CD4-positive, alpha-beta T cell (primary cell): ENCODE measurements at regions not wholly inside any gene's neighbourhood (a gene's known extent, or its start where the extent isn't known, plus 50 kb on each side); places are given as distances from the start of the nearest gene placed in this dataset.
"Not testable (repeated sequence)": the region's sequence is repeated elsewhere in the genome, so short reads cannot be mapped to it uniquely, and the experiment has no call there.

Experiments used
- ATAC-seq: fragments of 200-7000 bp; cut with Tn5 transposase; one replicate; pipeline ENCODE4 v1.10.0; 2022; ENCODE audit warnings: mild to moderate bottlenecking; ENCODE audit not compliant: poor library complexity
- CTCF ChIA-PET: fragments of 350-600 bp; sonication (Branson Sonifier 250); formaldehyde crosslinking; loops from one replicate; lab custom pipeline; 2021; ENCODE audit warnings: antibody characterized with exemption, inconsistent platforms; lab: Charles Lee
- POLR2A ChIA-PET: fragments of 350-600 bp; sonication (Branson Sonifier 250); formaldehyde crosslinking; loops from one replicate; lab custom pipeline; 2021; ENCODE audit warnings: antibody characterized with exemption, inconsistent platforms; lab: Charles Lee
- DNase-seq, 14 experiments: peaks; one replicate each; pipeline ENCODE4 v3.0.0-alpha.2; 2013 to 2020; ENCODE audit warnings: mixed read lengths in 2 of 14
- H3K27ac ChIP-seq, 2 donors: one replicate each; pipeline versions ENCODE4 v1.5.1 to v1.7.0; 2013; ENCODE audit warnings: low read length in 2 of 2, low read depth in 1 of 2, mild to moderate bottlenecking in 1 of 2
- H3K27me3 ChIP-seq, 2 experiments: 1 replicate in 1 of 2; 2 replicates in 1 of 2; pipeline versions ENCODE4 v1.6.1 to v1.7.0; 2013; ENCODE audit warnings: low read length in 2 of 2, control low read depth in 1 of 2, mild to moderate bottlenecking in 1 of 2, moderate library complexity in 1 of 2; ENCODE audit not compliant: insufficient read depth in 2 of 2, control insufficient read depth in 1 of 2
- H3K36me3 ChIP-seq: one replicate; pipeline ENCODE4 v1.6.1; 2013; ENCODE audit warnings: low read length, control low read depth; ENCODE audit not compliant: insufficient read depth
- H3K4me1 ChIP-seq: one replicate; pipeline ENCODE4 v1.6.1; 2013; ENCODE audit warnings: low read length, control low read depth; ENCODE audit not compliant: insufficient read depth
- H3K4me3 ChIP-seq: one replicate; pipeline ENCODE4 v1.5.1; 2013; ENCODE audit warnings: mild to moderate bottlenecking, low read length, moderate library complexity
- H3K9me3 ChIP-seq, 2 experiments: 1 replicate in 1 of 2; 2 replicates in 1 of 2; pipeline versions ENCODE4 v1.6.1 to v1.7.0; 2013; ENCODE audit warnings: low read length in 2 of 2, mild to moderate bottlenecking in 2 of 2, control low read depth in 1 of 2, moderate library complexity in 1 of 2; ENCODE audit not compliant: control insufficient read depth in 1 of 2, insufficient read depth in 1 of 2
- H3K27ac Mint-ChIP-seq: one replicate; pipeline ENCODE4 v1.8.0; 2020; ENCODE audit warnings: mixed read lengths
- H3K27me3 Mint-ChIP-seq: one replicate; pipeline ENCODE4 v1.8.0; 2021; ENCODE audit warnings: mixed read lengths
- H3K36me3 Mint-ChIP-seq: one replicate; pipeline ENCODE4 v1.8.0; 2021; ENCODE audit warnings: low read depth, mixed read lengths
- H3K4me1 Mint-ChIP-seq: one replicate; pipeline ENCODE4 v1.8.0; 2021; ENCODE audit warnings: low read depth, mixed read lengths
- H3K4me3 Mint-ChIP-seq: one replicate; pipeline ENCODE4 v1.8.0; 2020; ENCODE audit warnings: mild to moderate bottlenecking, mixed read lengths
- H3K9me3 Mint-ChIP-seq: one replicate; pipeline ENCODE4 v1.8.0; 2020; ENCODE audit warnings: mixed read lengths
- CTCF ChIP-seq: fragments of 200-600 bp; IDR thresholded peaks from one replicate; pipeline ENCODE4 v1.8.0; 2022; ENCODE audit warnings: antibody characterized with exemption, mild to moderate bottlenecking
- intact Hi-C, 2 experiments: fragments of 100-400 bp; cut with DNase I in 1 of 2; cut with micrococcal nuclease in 1 of 2; formaldehyde crosslinking; loops; one replicate each; pipeline versions ENCODE4 v1.15.1 to v1.9.0; 2023 to 2025; cut with DNase I, micrococcal nuclease

GRCh38 chr1:3996846-3997705, 97.0 kb upstream of the C1orf174 start:
- no peaks in the 10 kb centered on the region for H3K36me3 ChIP-seq
- no peaks in the 10 kb centered on the region for H3K36me3 Mint-ChIP-seq
- H3K9me3 Mint-ChIP-seq, result peaks cover 1% of the 10 kb centered on the region
- H3K4me3 ChIP-seq, result no peak overlapping the region
- ChIA-PET POLR2A (no interaction called here), CTCF (no interaction called here)
- H3K27me3 Mint-ChIP-seq, result peaks cover 35% of the 10 kb centered on the region
- peaks cover 0 to 23% of the 10 kb centered on the region in 2 experiments for H3K9me3 ChIP-seq
- H3K4me1 Mint-ChIP-seq, result no peaks in the 10 kb centered on the region
- H3K27me3 ChIP-seq, result peaks cover 3 to 16% of the 10 kb centered on the region in 2 experiments
- no peak overlapping the region for H3K27ac ChIP-seq
- TF ChIP-seq CTCF, result no peak
- no peak overlapping the region for H3K27ac Mint-ChIP-seq
- no peaks in the 10 kb centered on the region for H3K4me1 ChIP-seq
- no peak overlapping the region for H3K4me3 Mint-ChIP-seq
- DNase-seq, result no peak
- intact Hi-C loops, result no loop called here
- ATAC-seq, result no peak

DNA sequence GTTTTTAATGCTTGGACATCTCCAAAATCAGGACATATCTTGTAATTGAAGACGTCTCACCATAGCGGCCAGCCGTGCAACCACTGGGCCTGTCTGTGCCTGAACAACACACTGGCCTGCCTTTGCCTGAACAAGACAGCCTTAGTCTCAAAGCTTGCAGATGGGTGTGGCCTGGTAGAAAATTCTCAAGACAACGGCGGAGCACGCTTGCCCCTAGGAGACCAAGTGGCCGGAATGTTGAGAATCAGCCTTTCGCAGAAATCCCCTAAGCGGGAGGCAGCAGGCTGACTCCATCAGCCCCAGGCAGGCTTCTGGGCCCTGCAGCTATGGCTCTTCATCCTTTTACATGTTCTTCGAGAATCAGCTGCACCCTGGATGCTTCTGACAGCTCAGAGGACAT, 98.0 kb upstream of the C1orf174 start:
- Mint-ChIP-seq H3K36me3 (no peaks in the 10 kb centered on the region), H3K4me3 (no peak overlapping the region), H3K9me3 (no peaks in the 10 kb centered on the region), H3K4me1 (no peaks in the 10 kb centered on the region), H3K27ac (no peak overlapping the region), H3K27me3 (peaks cover 30% of the 10 kb centered on the region)
- H3K9me3 ChIP-seq, result peaks cover 0 to 23% of the 10 kb centered on the region in 2 experiments
- H3K4me3 ChIP-seq, result no peak overlapping the region
- ChIA-PET CTCF (no interaction called here), POLR2A (no interaction called here)
- no peaks in the 10 kb centered on the region for H3K36me3 ChIP-seq
- DNase-seq (no peak), ATAC-seq (no peak)
- H3K27ac ChIP-seq, result no peak overlapping the region
- H3K4me1 ChIP-seq, result no peaks in the 10 kb centered on the region
- intact Hi-C loops, result no loop called here
- peaks cover 3 to 16% of the 10 kb centered on the region in 2 experiments for H3K27me3 ChIP-seq
- TF ChIP-seq CTCF, result no peak

DNA sequence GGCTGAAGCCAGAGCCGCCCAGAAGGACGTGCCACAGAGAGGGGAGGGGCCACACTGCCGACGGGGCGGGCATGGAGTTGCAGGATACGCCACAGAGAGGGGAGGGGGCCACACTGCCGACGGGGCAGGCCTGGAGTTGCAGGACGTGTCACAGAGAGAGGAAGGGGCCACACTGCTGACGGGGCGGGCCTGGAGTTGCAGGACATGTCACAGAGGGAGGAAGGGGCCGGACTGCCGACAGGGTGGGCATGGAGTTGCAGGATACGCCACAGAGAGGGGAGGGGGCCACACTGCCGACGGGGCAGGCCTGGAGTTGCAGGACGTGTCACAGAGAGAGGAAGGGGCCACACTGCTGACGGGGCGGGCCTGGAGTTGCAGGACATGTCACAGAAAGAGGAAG, 99.4 kb upstream of the C1orf174 start:
- DNase-seq, H3K9me3 Mint-ChIP-seq, CTCF ChIA-PET, H3K36me3 Mint-ChIP-seq, H3K27ac ChIP-seq, H3K27ac Mint-ChIP-seq, ATAC-seq, H3K4me1 Mint-ChIP-seq, H3K36me3 ChIP-seq, POLR2A ChIA-PET, H3K4me1 ChIP-seq, H3K4me3 Mint-ChIP-seq, H3K4me3 ChIP-seq, intact Hi-C loops: not testable (repeated sequence)
- Histone ChIP-seq H3K9me3 (peaks cover 0 to 28% of the 10 kb centered on the region in 2 experiments), H3K27me3 (peaks cover 3 to 16% of the 10 kb centered on the region in 2 experiments)
- H3K27me3 Mint-ChIP-seq, result peaks cover 26% of the 10 kb centered on the region
